BLaER1 (cell line): ENCODE measurements at regions not wholly inside any gene's neighbourhood (a gene's known extent, or its start where the extent isn't known, plus 50 kb on each side); places are given as distances from the start of the nearest gene placed in this dataset.

Source experiments
- H3K27ac ChIP-seq: shearing (Covaris generic); formaldehyde crosslinking; 2 replicates; pipeline ENCODE4 v1.8.1; 2022
- H3K27me3 ChIP-seq: shearing (Covaris generic); formaldehyde crosslinking; 2 replicates; pipeline ENCODE4 v1.8.1; 2022
- H3K36me3 ChIP-seq: shearing (Covaris generic); formaldehyde crosslinking; 2 replicates; pipeline ENCODE4 v1.8.1; 2022
- H3K4me1 ChIP-seq: shearing (Covaris generic); formaldehyde crosslinking; 2 replicates; pipeline ENCODE4 v1.8.1; 2022
- H3K4me2 ChIP-seq: shearing (Covaris generic); formaldehyde crosslinking; 2 replicates; pipeline ENCODE4 v1.8.1; 2022
- H3K4me3 ChIP-seq: shearing (Covaris generic); formaldehyde crosslinking; 2 replicates; pipeline ENCODE4 v1.8.1; 2022
- H3K9ac ChIP-seq: shearing (Covaris generic); formaldehyde crosslinking; 2 replicates; pipeline ENCODE4 v1.8.1; 2022
- H3K9me3 ChIP-seq: shearing (Covaris generic); formaldehyde crosslinking; 2 replicates; pipeline ENCODE4 v1.8.1; 2022
- H4K20me1 ChIP-seq: shearing (Covaris generic); formaldehyde crosslinking; 2 replicates; pipeline ENCODE4 v1.8.1; 2022
- Cebpa-rat ChIP-seq: shearing (Covaris generic); IDR thresholded peaks from 2 replicates; pipeline ENCODE4 v1.8.1; 2022

DNA sequence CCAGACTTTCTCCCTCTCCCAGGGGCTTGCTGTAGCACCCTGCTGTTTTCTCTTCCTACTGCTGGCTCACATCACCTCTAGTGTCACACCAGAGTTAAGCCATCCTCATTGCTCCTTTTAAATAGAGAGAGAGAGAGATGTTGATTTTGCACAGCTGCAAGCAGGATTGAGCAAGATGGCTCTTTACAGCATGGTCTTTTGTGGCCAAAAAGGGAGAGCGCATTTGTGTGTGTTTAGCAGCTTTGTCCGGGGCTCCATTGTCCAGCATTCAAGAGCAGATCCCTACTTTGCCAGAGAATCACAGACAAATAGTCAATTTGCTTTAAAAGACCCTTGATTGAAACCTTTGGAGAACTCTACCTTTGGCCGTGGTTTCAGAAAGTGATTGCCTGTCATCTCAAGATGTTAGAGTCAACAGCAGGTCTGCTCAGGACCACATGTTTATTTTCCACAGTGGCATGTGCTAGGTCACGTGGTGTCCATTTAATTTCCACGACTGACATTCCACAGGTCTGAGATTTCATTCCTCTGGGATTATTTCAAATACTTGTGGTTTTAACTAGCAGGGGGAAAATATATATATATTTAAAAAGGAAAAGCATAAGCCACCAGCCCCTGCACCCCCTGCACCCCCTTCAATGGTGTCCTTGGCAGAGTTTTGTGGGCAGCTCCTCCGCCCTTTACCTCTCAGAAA, 359.9 kb upstream of the SLC14A2 start:
- H3K9ac ChIP-seq, result no peak overlapping the region
- H3K4me1 ChIP-seq, result no peaks in the 10 kb centered on the region
- H3K27ac ChIP-seq, result no peak overlapping the region
- no peaks in the 10 kb centered on the region for H3K36me3 ChIP-seq
- TF ChIP-seq Cebpa-rat, result no peak
- no peaks in the 10 kb centered on the region for H3K27me3 ChIP-seq
- no peaks in the 10 kb centered on the region for H4K20me1 ChIP-seq
- no peak overlapping the region for H3K4me2 ChIP-seq
- no peak overlapping the region for H3K4me3 ChIP-seq
- no peaks in the 10 kb centered on the region for H3K9me3 ChIP-seq

DNA sequence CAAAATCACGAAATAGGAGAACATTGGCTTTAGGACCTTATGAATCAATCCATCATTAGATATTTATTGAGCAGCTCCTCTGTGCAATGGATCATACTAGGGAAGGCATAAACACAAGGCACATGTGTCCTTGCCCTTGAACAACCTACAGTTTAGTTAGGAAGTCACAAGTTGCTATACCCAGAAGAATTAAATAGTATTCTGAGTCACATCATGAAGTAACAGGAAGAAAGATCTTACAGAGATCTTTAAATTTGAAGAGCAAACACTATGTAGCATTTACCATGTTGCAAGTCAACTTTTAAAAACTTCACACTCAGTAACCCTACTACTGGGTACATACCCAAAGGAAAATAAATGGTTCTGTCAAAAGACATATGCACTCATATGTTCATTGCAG, 355.2 kb upstream of the SLC14A2 start:
- Histone ChIP-seq H3K4me3 (no peak overlapping the region), H3K27me3 (no peaks in the 10 kb centered on the region), H3K4me1 (no peaks in the 10 kb centered on the region), H3K4me2 (no peak overlapping the region), H3K9ac (no peak overlapping the region), H4K20me1 (no peaks in the 10 kb centered on the region), H3K36me3 (no peaks in the 10 kb centered on the region), H3K9me3 (no peaks in the 10 kb centered on the region), H3K27ac (no peak overlapping the region)
- no peak for TF ChIP-seq Cebpa-rat

DNA sequence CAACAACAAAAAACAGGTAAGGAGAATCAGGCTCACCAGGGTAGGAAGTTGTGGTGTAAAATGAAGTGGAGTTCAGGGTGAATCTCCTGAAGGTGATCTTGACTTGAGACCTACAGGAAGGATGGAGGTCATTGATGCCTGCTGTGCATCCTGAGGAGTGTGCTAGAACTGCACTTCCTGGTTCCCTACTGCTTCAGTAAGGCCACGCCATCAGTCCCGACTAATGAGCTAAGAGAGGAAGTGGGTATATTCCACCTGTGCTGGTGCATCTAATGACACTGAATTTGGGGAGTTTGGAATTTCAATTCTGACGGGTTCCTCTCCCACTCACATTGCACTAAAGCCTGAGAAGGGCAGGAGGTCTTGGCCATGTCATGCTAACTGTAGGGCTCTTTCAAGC, 349.3 kb upstream of the SLC14A2 start:
- Histone ChIP-seq H3K27ac (no peak overlapping the region), H3K4me2 (no peak overlapping the region), H3K36me3 (no peaks in the 10 kb centered on the region), H4K20me1 (no peaks in the 10 kb centered on the region), H3K9ac (no peak overlapping the region), H3K4me3 (no peak overlapping the region), H3K9me3 (no peaks in the 10 kb centered on the region), H3K4me1 (no peaks in the 10 kb centered on the region), H3K27me3 (no peaks in the 10 kb centered on the region)
- no peak for TF ChIP-seq Cebpa-rat

DNA sequence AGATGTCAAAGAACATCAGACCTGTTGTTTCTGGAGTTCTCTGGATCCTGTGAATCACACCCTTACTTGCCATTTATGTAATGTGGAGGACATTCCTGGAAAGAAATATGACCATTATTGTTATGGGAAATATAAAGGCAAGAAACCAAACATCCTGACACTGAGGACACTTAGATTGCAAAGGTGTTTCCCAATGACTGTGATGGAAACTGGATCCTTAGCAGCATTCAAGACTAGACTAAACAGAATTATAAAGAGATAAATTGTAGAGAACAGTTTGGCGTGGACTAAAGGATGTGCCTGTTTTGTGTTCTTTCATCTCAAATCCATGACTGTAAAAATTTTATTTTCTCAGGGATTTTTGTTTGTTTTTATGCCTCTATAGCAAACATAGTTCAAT, 347.7 kb upstream of the SLC14A2 start:
- H3K9ac ChIP-seq, result no peak overlapping the region
- H3K27ac ChIP-seq, result no peak overlapping the region
- no peaks in the 10 kb centered on the region for H4K20me1 ChIP-seq
- no peaks in the 10 kb centered on the region for H3K27me3 ChIP-seq
- no peaks in the 10 kb centered on the region for H3K36me3 ChIP-seq
- no peaks in the 10 kb centered on the region for H3K4me1 ChIP-seq
- H3K4me2 ChIP-seq, result no peak overlapping the region
- no peak overlapping the region for H3K4me3 ChIP-seq
- H3K9me3 ChIP-seq, result no peaks in the 10 kb centered on the region
- TF ChIP-seq Cebpa-rat, result no peak

DNA sequence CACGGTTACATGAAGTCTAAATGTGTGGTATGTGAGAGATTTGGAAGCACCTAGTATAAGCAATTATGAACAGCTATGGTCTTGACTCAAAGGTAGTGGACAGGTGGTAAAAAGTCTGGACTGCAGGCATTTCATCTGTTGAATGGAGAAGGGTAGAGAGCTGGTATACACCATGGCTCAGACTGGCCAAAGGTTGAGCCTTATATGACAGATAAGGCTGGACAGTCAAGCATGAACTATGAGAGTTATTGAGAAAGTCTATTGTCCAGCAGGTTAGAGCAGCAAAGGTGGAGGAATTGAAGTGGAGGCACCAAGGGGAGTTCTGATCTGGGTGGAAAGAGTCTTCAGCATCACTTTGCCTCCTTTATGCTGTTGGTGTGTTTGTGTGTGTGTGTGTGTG, 346.7 kb upstream of the SLC14A2 start:
- Histone ChIP-seq H3K4me3 (no peak overlapping the region), H4K20me1 (no peaks in the 10 kb centered on the region), H3K9ac (no peak overlapping the region), H3K36me3 (no peaks in the 10 kb centered on the region), H3K27me3 (no peaks in the 10 kb centered on the region), H3K27ac (no peak overlapping the region), H3K9me3 (no peaks in the 10 kb centered on the region), H3K4me1 (no peaks in the 10 kb centered on the region), H3K4me2 (no peak overlapping the region)
- no peak for TF ChIP-seq Cebpa-rat

DNA sequence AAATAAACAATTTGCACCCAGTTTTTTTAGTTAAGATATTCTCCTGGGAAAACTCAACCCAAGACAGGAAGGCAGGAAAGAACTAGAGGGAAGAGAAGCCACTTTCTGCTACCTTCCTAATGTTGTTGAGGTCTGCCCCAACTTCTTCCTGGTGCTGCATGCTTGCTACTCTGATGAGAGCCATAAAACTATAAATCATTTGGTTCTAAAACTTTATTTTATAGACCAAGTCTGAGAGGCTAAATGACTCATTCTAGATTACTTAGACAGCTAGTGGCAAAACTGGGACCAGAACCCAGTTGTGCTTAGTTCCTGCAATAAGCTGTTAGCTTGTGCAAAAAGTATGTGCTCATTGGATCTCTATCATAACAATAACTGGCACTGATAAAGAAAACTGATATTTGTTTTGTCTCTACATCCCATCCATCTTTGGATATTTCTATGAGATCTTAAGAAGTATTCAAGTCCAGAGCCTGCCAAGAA, 344.9 kb upstream of the SLC14A2 start:
- Histone ChIP-seq H3K4me3 (no peak overlapping the region), H3K27me3 (no peaks in the 10 kb centered on the region), H3K36me3 (no peaks in the 10 kb centered on the region), H3K27ac (no peak overlapping the region), H3K4me2 (no peak overlapping the region), H4K20me1 (no peaks in the 10 kb centered on the region), H3K4me1 (no peaks in the 10 kb centered on the region), H3K9ac (no peak overlapping the region), H3K9me3 (peaks cover 10% of the 10 kb centered on the region)
- no peak for TF ChIP-seq Cebpa-rat

DNA sequence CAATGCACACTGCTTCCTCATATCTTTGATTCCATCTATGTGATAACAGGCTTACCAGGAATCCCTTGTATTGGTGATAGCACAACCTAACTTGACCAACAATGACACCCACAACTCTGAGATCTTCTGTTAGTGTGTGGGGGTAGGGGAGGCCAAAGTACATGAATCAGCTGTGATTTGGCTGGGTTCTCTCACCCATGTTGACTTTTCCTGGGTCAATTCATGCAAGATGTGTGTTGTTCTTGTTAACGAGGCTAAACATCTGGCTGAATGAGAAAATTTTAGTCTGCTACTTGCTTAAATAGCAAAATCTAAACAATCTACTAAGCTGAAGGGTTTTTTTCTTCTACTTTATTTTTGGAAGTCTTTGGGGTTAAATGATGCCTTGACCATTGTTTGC, 341.2 kb upstream of the SLC14A2 start:
- Histone ChIP-seq H3K4me1 (no peaks in the 10 kb centered on the region), H3K27ac (no peak overlapping the region), H3K4me2 (no peak overlapping the region), H3K27me3 (no peaks in the 10 kb centered on the region), H4K20me1 (no peaks in the 10 kb centered on the region), H3K9ac (no peak overlapping the region), H3K36me3 (no peaks in the 10 kb centered on the region), H3K4me3 (no peak overlapping the region), H3K9me3 (peaks cover 17% of the 10 kb centered on the region)
- no peak for TF ChIP-seq Cebpa-rat

DNA sequence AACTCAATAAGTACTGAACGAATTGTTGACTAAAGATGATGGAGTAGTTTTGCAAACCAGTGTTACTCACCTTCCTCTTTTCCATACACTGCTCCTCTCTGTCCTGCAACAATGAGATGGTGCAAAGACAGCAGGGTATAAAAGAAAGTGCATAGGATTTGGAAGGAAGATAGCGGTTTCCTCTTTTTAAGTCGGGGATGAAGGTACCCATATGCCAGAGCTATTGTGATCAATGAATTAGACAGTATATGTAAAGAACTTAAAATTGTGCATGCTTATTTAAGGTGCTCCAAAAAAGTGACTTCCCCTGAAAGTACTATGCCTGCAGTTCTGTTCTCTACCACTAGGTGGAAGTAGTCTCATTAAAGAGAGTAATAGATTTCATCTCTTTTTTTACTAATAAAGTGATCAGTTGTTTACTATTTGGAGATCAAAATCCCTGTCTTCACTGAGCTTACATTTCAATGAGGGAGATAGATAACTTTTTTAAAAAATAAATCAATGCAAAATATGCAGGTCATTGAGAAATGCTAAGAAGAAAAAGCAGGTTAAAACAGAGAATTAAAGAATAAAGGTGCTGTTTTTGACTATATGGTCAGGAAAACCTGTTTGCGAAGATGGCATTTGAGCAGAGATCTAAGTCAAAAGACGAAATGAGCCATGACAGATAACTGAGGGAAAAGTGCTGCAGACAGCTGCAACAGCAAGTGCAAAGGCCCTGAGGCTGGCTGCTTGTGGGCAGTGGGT, 339.7 kb upstream of the SLC14A2 start:
- no peaks in the 10 kb centered on the region for H3K27me3 ChIP-seq
- no peak overlapping the region for H3K4me3 ChIP-seq
- no peak for TF ChIP-seq Cebpa-rat
- H4K20me1 ChIP-seq, result no peaks in the 10 kb centered on the region
- H3K36me3 ChIP-seq, result no peaks in the 10 kb centered on the region
- no peak overlapping the region for H3K27ac ChIP-seq
- H3K4me2 ChIP-seq, result no peak overlapping the region
- no peaks in the 10 kb centered on the region for H3K4me1 ChIP-seq
- H3K9me3 ChIP-seq, result peaks cover 17% of the 10 kb centered on the region
- H3K9ac ChIP-seq, result no peak overlapping the region

DNA sequence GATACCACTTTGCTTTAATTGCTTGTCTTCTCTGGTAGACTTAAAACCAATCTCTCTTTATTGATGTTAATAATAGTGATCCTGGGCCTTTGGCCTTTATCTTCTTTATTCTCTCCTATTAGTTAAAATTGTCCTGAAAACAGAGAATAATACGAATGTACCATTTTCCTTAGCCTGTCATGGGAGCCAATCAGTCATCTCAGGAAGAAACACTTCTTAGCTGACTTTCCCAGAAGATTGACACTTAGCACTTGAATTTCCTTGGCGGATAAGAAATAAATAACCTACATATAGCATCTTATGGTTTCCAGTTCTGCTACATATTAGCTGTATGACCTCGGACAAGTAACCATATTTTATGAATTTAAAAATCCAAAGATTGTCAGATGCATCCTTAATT, 338.4 kb upstream of the SLC14A2 start:
- no peaks in the 10 kb centered on the region for H3K27me3 ChIP-seq
- peaks cover 17% of the 10 kb centered on the region for H3K9me3 ChIP-seq
- no peaks in the 10 kb centered on the region for H3K4me1 ChIP-seq
- H3K4me2 ChIP-seq, result no peak overlapping the region
- no peak overlapping the region for H3K9ac ChIP-seq
- H3K27ac ChIP-seq, result no peak overlapping the region
- H4K20me1 ChIP-seq, result no peaks in the 10 kb centered on the region
- no peak overlapping the region for H3K4me3 ChIP-seq
- no peak for TF ChIP-seq Cebpa-rat
- no peaks in the 10 kb centered on the region for H3K36me3 ChIP-seq

DNA sequence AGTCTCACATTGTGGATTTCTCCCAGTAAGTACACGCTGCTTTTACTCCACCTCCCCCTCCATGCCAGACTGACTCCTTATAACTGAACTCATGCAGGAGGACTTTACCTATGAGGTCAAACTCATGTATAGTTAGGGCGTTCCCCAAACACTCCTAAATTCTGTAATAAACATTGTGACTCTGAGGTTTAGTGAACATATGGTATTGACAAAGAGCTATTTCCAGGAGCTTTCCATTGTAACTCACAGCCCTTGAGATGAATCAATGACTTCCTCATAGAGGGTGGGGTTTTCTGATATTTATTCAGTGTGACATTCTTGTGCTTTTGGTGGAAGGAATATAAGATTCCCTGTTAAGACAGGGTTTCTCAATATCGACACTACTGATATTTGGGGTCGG, 337.4 kb upstream of the SLC14A2 start:
- H3K27me3 ChIP-seq, result no peaks in the 10 kb centered on the region
- no peak for TF ChIP-seq Cebpa-rat

More for the DNA sequence above, 337.4 kb upstream of the SLC14A2 start:
- Histone ChIP-seq H3K9ac (no peak overlapping the region), H3K4me1 (no peaks in the 10 kb centered on the region), H3K27ac (no peak overlapping the region), H3K36me3 (no peaks in the 10 kb centered on the region), H3K4me3 (no peak overlapping the region), H3K4me2 (no peak overlapping the region), H4K20me1 (no peaks in the 10 kb centered on the region), H3K9me3 (peaks cover 17% of the 10 kb centered on the region)
